Esophagus squamous epithelium (tissue), 4 donors: ENCODE measurements at regions not wholly inside any gene's neighbourhood (a gene's known extent, or its start where the extent isn't known, plus 50 kb on each side); places are given as distances from the start of the nearest gene placed in this dataset.

Source experiments
- CTCF ChIP-seq, 6 experiments: fragments of 450-650 bp in 4 of 6; fragments of 200-600 bp in 2 of 6; sonication (generic) in 2 of 6; IDR thresholded peaks; one replicate each; pipeline ENCODE4 v1.5.1; 2016 to 2019; ENCODE audit warnings: antibody characterized with exemption in 6 of 6, mild to moderate bottlenecking in 4 of 6, moderate library complexity in 4 of 6
- POLR2A ChIP-seq, 4 donors: fragments of 450-650 bp; IDR thresholded peaks; one replicate each; pipeline ENCODE4 v1.6.1; 2017; ENCODE audit warnings: antibody characterized with exemption in 4 of 4, mild to moderate bottlenecking in 4 of 4, moderate library complexity in 3 of 4

- no peak for TF ChIP-seq CTCF (IDR thresholded peaks at IDR 0.05)
- no peak for TF ChIP-seq POLR2A (IDR thresholded peaks at IDR 0.05)
These were observed 386.8 kb upstream of the POT1 start for GRCh38 chr7:125316466-125316865.
